Kidney epithelial cell (primary cell): ENCODE measurements at regions not wholly inside any gene's neighbourhood (a gene's known extent, or its start where the extent isn't known, plus 50 kb on each side); places are given as distances from the start of the nearest gene placed in this dataset.
A peak's percentile ranks its signal among the peaks of the same experiment; 100 is the strongest.
"Not testable (repeated sequence)": the region's sequence is repeated elsewhere in the genome, so short reads cannot be mapped to it uniquely, and the experiment has no call there.

Experiments used
- DNase-seq: peaks from one replicate; pipeline ENCODE4 v3.0.0-alpha.2; 2010; ENCODE audit warnings: low read depth
- H3K27me3 ChIP-seq: 2 replicates; pipeline ENCODE4 v1.6.0; 2011; ENCODE audit warnings: low read length; ENCODE audit not compliant: control insufficient read depth, insufficient read depth
- H3K36me3 ChIP-seq: 2 replicates; pipeline ENCODE4 v1.5.1; 2011; ENCODE audit warnings: low read length; ENCODE audit not compliant: control insufficient read depth, insufficient read depth
- H3K4me3 ChIP-seq: 2 replicates; pipeline ENCODE4 v1.5.1; 2011; ENCODE audit warnings: low read depth, mild to moderate bottlenecking, control low read depth, low read length
- CTCF ChIP-seq: IDR thresholded peaks from 2 replicates; pipeline ENCODE4 v1.5.1; 2011; ENCODE audit warnings: mild to moderate bottlenecking, moderate library complexity, low read length, control low read depth, inconsistent platforms; ENCODE audit not compliant: insufficient read depth, poor library complexity, severe bottlenecking

- H3K27me3 ChIP-seq, result no peaks in the 10 kb centered on the region
- DNase-seq, result no peak
- no peaks in the 10 kb centered on the region for H3K36me3 ChIP-seq
- TF ChIP-seq CTCF, result no peak
- H3K4me3 ChIP-seq, result no peak overlapping the region
These were observed 295.7 kb downstream of the SOX2 start for GRCh38 chr3:182007441-182007840.

GRCh38 chr3:182018361-182018760 is 306.6 kb downstream of the SOX2 start:
- no peak for DNase-seq
- Histone ChIP-seq H3K36me3 (no peaks in the 10 kb centered on the region), H3K4me3 (no peak overlapping the region), H3K27me3 (no peaks in the 10 kb centered on the region)
- TF ChIP-seq CTCF, result no peak

GRCh38 chr3:182019926-182020325 is 308.2 kb downstream of the SOX2 start:
- no peaks in the 10 kb centered on the region for H3K27me3 ChIP-seq
- TF ChIP-seq CTCF, result no peak
- H3K36me3 ChIP-seq, result no peaks in the 10 kb centered on the region
- no peak for DNase-seq
- H3K4me3 ChIP-seq, result no peak overlapping the region

GRCh38 chr3:182023843-182024242 is 312.1 kb downstream of the SOX2 start:
- Histone ChIP-seq H3K36me3 (no peaks in the 10 kb centered on the region), H3K4me3 (no peak overlapping the region), H3K27me3 (no peaks in the 10 kb centered on the region)
- DNase-seq, result no peak
- TF ChIP-seq CTCF, result no peak

- peak; percentile 86 for DNase-seq
- no peak for TF ChIP-seq CTCF
These were observed 315.6 kb downstream of the SOX2 start for GRCh38 chr3:182027366-182027765.

GRCh38 chr3:182028081-182028480 is 316.4 kb downstream of the SOX2 start:
- no peak for DNase-seq
- H3K36me3 ChIP-seq, result no peaks in the 10 kb centered on the region
- H3K27me3 ChIP-seq, result no peaks in the 10 kb centered on the region
- no peak for TF ChIP-seq CTCF
- H3K4me3 ChIP-seq, result no peak overlapping the region

More at GRCh38 chr3:182027366-182027765, 315.6 kb downstream of the SOX2 start:
- Histone ChIP-seq H3K27me3 (no peaks in the 10 kb centered on the region), H3K36me3 (no peaks in the 10 kb centered on the region), H3K4me3 (no peak overlapping the region)

- H3K4me3 ChIP-seq, H3K36me3 ChIP-seq, DNase-seq, H3K27me3 ChIP-seq: not testable (repeated sequence)
These were observed 322.5 kb downstream of the SOX2 start for GRCh38 chr3:182034231-182034630.
